GM10266 (cell line): ENCODE measurements at regions not wholly inside any gene's neighbourhood (a gene's known extent, or its start where the extent isn't known, plus 50 kb on each side); places are given as distances from the start of the nearest gene placed in this dataset.

Experiments
- DNase-seq: peaks from one replicate; pipeline ENCODE4 v3.0.0; 2012; ENCODE audit errors: extremely low spot score
- CTCF ChIP-seq: IDR thresholded peaks from 2 replicates; pipeline ENCODE4 v1.5.1; 2012; ENCODE audit warnings: mild to moderate bottlenecking, low read depth; ENCODE audit not compliant: control insufficient read depth, insufficient read depth; ENCODE audit errors: missing control alignments

DNA sequence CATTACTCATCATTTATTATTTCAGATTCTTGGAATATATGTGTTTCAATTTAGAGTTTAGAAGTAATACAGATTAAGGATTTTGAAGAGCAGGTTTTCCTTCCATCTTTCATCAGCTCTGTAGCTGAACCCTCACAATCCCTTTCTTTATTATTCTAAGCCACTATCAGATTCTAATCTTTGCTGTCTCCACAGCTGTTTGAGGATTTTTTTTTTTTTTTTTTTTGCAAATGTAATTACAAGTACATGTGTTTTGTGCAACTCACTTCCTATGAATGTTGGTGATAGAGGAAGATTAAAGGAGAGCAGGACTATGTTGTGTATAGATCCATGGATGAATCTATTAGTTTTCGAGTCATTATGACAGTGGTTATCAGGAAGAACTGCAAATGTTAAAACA, 87.4 kb upstream of the TENM3 start:
- TF ChIP-seq CTCF, result no peak
- no peak for DNase-seq

DNA sequence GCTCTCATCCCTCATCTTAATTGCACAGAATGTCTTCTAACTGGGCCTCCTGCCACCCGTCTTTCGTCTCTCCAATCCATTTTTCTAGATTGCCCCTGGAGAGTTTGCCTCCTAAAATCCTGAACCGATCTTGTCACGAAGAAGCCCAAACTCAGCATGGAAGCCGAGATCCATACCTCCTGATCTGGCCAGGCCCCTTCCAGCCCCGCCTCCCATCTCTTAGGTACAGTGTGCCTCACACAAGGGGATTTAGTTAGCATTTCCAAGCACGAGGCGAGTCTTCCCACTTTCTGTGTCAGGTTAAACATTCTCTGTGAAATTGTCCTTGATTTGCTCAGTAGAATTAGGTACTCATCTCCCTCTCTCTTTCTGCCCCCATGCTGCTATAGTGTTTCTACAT, 80.0 kb upstream of the TENM3 start:
- TF ChIP-seq CTCF, result no peak
- DNase-seq, result no peak

- DNase-seq, result no peak
- no peak for TF ChIP-seq CTCF
Measured at GRCh38 chr4:182169572-182169971, 73.6 kb upstream of the TENM3 start.

DNA sequence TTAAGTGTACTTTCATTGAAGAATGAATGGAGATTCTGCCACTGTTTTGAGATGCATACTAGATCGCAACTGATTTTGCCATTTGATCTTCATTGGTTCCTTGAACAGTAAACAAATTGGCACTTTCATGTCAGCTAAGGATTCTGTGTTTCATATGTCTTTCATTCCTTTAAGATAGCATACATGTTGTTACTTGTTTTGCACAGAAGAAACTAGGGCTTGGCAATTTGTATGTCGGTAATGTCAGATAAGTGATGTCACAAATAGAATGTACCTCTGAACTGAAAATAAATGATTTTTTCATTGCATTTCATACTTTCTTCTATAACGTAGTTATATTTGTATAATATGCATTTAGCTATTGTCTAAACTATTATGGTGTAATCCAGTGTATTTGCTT, 73.2 kb upstream of the TENM3 start:
- no peak for DNase-seq
- TF ChIP-seq CTCF, result no peak

GRCh38 chr4:182170417-182170935, 72.7 kb upstream of the TENM3 start:
- no peak for DNase-seq
- no peak for TF ChIP-seq CTCF

DNA sequence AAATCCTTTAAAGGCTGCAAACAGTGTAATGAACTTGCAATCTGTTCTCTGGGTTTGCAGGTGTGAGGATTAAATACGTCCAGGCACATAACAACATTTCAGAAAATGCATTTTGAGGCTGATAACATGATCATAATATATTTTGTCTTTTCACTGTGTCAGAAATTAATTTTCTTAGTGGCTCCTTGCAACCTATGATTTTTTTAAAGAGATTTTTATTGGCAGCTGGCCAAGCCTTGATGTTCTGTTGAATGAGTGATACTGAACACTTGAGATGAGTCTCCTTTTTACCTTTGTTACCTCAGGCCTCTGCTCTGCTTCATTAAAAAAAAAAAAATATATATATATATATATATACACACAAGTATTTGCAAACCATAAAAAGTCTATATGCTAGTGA, 68.2 kb upstream of the TENM3 start:
- DNase-seq, result no peak
- no peak for TF ChIP-seq CTCF

DNA sequence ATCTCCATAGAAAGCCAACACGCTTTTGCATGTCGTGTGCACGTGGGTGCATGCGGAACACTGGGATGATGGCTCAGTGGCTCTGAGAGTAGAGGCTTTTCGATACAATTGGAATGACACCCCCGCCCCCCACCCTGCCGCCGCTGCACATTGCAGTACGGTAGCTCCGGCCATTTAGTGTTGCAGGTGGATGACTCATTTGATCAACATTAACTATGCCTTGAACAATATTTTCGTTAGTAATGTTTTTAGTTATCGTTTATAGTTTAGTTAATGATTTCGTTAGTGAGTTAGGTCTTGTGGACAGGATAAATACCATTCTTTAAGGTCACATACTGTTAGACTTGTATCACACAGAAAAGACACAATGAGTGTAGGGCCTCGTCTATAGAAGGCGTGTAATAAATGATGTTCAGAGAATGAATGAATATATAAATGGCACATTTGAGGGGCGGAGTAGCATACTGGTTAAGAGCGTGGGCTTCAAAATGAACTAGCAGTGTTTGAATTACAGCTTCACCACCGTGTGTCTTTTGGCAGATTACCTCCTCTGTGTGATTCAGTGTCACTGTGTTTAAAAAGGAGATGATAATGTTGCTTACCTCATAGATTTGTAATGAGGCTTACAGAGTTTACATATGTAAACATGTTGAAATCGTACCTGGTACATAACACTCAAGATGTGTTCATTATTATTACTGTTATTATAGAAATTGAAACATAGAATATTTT, 67.2 kb upstream of the TENM3 start:
- no peak for DNase-seq
- TF ChIP-seq CTCF, result no peak
